GM18519 (cell line): ENCODE measurements at regions not wholly inside any gene's neighbourhood (a gene's known extent, or its start where the extent isn't known, plus 50 kb on each side); places are given as distances from the start of the nearest gene placed in this dataset.
"Not testable (repeated sequence)": the region's sequence is repeated elsewhere in the genome, so short reads cannot be mapped to it uniquely, and the experiment has no call there.

Experiments
- ATAC-seq: cut with Tn5 transposase; IDR thresholded peaks from one replicate; pipeline ENCODE4 v1.9.1; 2021; ENCODE audit warnings: mild to moderate bottlenecking, moderate library complexity; ENCODE audit not compliant: unreplicated experiment, low FRiP score

- no peak for ATAC-seq
Measured at GRCh38 chr13:44718467-44718866, 142.3 kb upstream of the TSC22D1 start.

GRCh38 chr13:44715287-44716230, 139.4 kb upstream of the TSC22D1 start:
- ATAC-seq: no peak

- no peak for ATAC-seq
Measured at GRCh38 chr13:44713788-44714469, 137.8 kb upstream of the TSC22D1 start.

GRCh38 chr13:44711706-44712105, 135.6 kb upstream of the TSC22D1 start:
- no peak for ATAC-seq

GRCh38 chr13:44710576-44710975, 134.4 kb upstream of the TSC22D1 start:
- ATAC-seq: no peak

GRCh38 chr13:44704811-44705210, 128.7 kb upstream of the TSC22D1 start:
- ATAC-seq: not testable (repeated sequence)

GRCh38 chr13:44703371-44703770, 127.2 kb upstream of the TSC22D1 start:
- ATAC-seq: no peak

GRCh38 chr13:44698066-44698465, 121.9 kb upstream of the TSC22D1 start:
- ATAC-seq: no peak

- no peak for ATAC-seq
Measured at GRCh38 chr13:44697058-44697457, 120.9 kb upstream of the TSC22D1 start.

GRCh38 chr13:44695520-44695919, 119.4 kb upstream of the TSC22D1 start:
- ATAC-seq: no peak

- ATAC-seq: no peak
Measured at GRCh38 chr13:44694842-44695241, 118.7 kb upstream of the TSC22D1 start.

GRCh38 chr13:44694291-44694690, 118.2 kb upstream of the TSC22D1 start:
- ATAC-seq: no peak

GRCh38 chr13:44693156-44693764, 117.1 kb upstream of the TSC22D1 start:
- no peak for ATAC-seq

GRCh38 chr13:44692173-44692713, 116.1 kb upstream of the TSC22D1 start:
- no peak for ATAC-seq

- no peak for ATAC-seq
Measured at GRCh38 chr13:44690376-44690775, 114.2 kb upstream of the TSC22D1 start.

- ATAC-seq: no peak
Measured at GRCh38 chr13:44688652-44689051, 112.5 kb upstream of the TSC22D1 start.

GRCh38 chr13:44686531-44686934, 110.4 kb upstream of the TSC22D1 start:
- no peak for ATAC-seq

- ATAC-seq: no peak
Measured at GRCh38 chr13:44685641-44686040, 109.5 kb upstream of the TSC22D1 start.

- not testable (repeated sequence) for ATAC-seq
Measured at GRCh38 chr13:44682416-44682815, 106.3 kb upstream of the TSC22D1 start.

- no peak for ATAC-seq
Measured at GRCh38 chr13:44680746-44681355, 104.7 kb upstream of the TSC22D1 start.

- no peak for ATAC-seq
Measured at GRCh38 chr13:44679597-44679996, 103.5 kb upstream of the TSC22D1 start.
